Stimulated activated CD4-positive, alpha-beta T cell treated with anti-CD3 and anti-CD28 coated beads, Interleukin-12 subunit alpha, Interleukin-12 subunit beta, amount 100 ng/mL, for 4 hours (primary cell): ENCODE measurements at regions not wholly inside any gene's neighbourhood (a gene's known extent, or its start where the extent isn't known, plus 50 kb on each side); places are given as distances from the start of the nearest gene placed in this dataset.
"Not testable (repeated sequence)": the region's sequence is repeated elsewhere in the genome, so short reads cannot be mapped to it uniquely, and the experiment has no call there.

ENCODE experiments used
- DNase-seq: peaks from one replicate; pipeline ENCODE4 v3.0.0-alpha.2; 2020

- no peak for DNase-seq
These were observed 1560.2 kb downstream of the EFNB2 start for GRCh38 chr13:104975272-104975671.

GRCh38 chr13:104968876-104969275 is 1566.6 kb downstream of the EFNB2 start:
- no peak for DNase-seq

- DNase-seq = no peak
These were observed 1567.4 kb downstream of the EFNB2 start for GRCh38 chr13:104967836-104968630.

- DNase-seq = no peak
These were observed 1568.1 kb downstream of the EFNB2 start for GRCh38 chr13:104967376-104967775.

GRCh38 chr13:104962411-104962810 is 1573.1 kb downstream of the EFNB2 start:
- DNase-seq = no peak

- no peak for DNase-seq
These were observed 1574.2 kb downstream of the EFNB2 start for GRCh38 chr13:104961246-104961645.

- no peak for DNase-seq
These were observed 1581.3 kb downstream of the EFNB2 start for GRCh38 chr13:104954210-104954609.

- DNase-seq = no peak
These were observed 1581.9 kb downstream of the EFNB2 start for GRCh38 chr13:104953588-104953987.

- DNase-seq = no peak
These were observed 1585.4 kb downstream of the EFNB2 start for GRCh38 chr13:104949840-104950740.

GRCh38 chr13:104944176-104944575 is 1591.3 kb downstream of the EFNB2 start:
- DNase-seq = no peak

GRCh38 chr13:104943331-104943730 is 1592.1 kb downstream of the EFNB2 start:
- DNase-seq = no peak

GRCh38 chr13:104937881-104938280 is 1597.6 kb downstream of the EFNB2 start:
- no peak for DNase-seq

- DNase-seq = no peak
These were observed 1599.2 kb downstream of the EFNB2 start for GRCh38 chr13:104936304-104936703.

GRCh38 chr13:104920513-104920912 is 1614.9 kb downstream of the EFNB2 start:
- not testable (repeated sequence) for DNase-seq

- DNase-seq = no peak
These were observed 1615.4 kb downstream of the EFNB2 start for GRCh38 chr13:104920091-104920490.

GRCh38 chr13:104900191-104900817 is 1635.2 kb downstream of the EFNB2 start:
- DNase-seq = no peak

- DNase-seq = no peak
These were observed 1637.0 kb downstream of the EFNB2 start for GRCh38 chr13:104898484-104898883.

GRCh38 chr13:104895521-104895920 is 1639.9 kb downstream of the EFNB2 start:
- no peak for DNase-seq

GRCh38 chr13:104875038-104875754 is 1660.3 kb downstream of the EFNB2 start:
- DNase-seq = no peak

- DNase-seq = no peak
These were observed 1663.3 kb downstream of the EFNB2 start for GRCh38 chr13:104872153-104872552.

GRCh38 chr13:104871456-104871855 is 1664.0 kb downstream of the EFNB2 start:
- DNase-seq = no peak

- no peak for DNase-seq
These were observed 1666.0 kb downstream of the EFNB2 start for GRCh38 chr13:104869501-104869900.

- DNase-seq = no peak
These were observed 1666.7 kb downstream of the EFNB2 start for GRCh38 chr13:104868806-104869205.
